ENCODE measurements at regions not wholly inside any gene's neighbourhood (a gene's known extent, or its start where the extent isn't known, plus 50 kb on each side); places are given as distances from the start of the nearest gene placed in this dataset.
"Not testable (repeated sequence)": the region's sequence is repeated elsewhere in the genome, so short reads cannot be mapped to it uniquely, and the experiment has no call there.

DNA sequence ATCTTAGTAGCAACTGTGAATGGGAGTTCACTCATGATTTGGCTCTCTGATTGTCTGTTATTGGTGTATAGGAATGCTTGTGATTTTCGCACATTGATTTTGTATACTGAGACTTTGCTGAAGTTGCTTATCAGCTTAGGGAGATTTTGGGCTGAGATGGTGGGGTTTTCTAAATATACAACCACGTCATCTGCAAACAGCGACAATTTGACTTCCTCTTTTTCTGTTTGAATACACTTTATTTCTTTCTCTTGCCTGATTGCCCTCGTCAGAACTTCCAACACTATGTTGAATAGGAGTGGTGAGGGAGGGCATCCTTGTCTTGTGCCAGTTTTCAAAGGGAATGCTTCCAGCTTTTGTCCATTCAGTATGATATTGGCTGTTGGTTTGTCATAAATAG is 1883.1 kb upstream of the TENM3 start:
- TF ChIP-seq, protein P1, sequence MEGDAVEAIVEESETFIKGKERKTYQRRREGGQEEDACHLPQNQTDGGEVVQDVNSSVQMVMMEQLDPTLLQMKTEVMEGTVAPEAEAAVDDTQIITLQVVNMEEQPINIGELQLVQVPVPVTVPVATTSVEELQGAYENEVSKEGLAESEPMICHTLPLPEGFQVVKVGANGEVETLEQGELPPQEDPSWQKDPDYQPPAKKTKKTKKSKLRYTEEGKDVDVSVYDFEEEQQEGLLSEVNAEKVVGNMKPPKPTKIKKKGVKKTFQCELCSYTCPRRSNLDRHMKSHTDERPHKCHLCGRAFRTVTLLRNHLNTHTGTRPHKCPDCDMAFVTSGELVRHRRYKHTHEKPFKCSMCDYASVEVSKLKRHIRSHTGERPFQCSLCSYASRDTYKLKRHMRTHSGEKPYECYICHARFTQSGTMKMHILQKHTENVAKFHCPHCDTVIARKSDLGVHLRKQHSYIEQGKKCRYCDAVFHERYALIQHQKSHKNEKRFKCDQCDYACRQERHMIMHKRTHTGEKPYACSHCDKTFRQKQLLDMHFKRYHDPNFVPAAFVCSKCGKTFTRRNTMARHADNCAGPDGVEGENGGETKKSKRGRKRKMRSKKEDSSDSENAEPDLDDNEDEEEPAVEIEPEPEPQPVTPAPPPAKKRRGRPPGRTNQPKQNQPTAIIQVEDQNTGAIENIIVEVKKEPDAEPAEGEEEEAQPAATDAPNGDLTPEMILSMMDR (IDR thresholded peaks at IDR 0.05; ENCODE audit: insufficient read depth, low read depth, low read length): not testable (repeated sequence)
- TF ChIP-seq EZH2 (IDR thresholded peaks at IDR 0.05; ENCODE audit: insufficient read depth, low read length): not testable (repeated sequence)
